Testis (tissue), 2 donors: ENCODE measurements at regions not wholly inside any gene's neighbourhood (a gene's known extent, or its start where the extent isn't known, plus 50 kb on each side); places are given as distances from the start of the nearest gene placed in this dataset.

Experiments used
- DNase-seq: peaks from one replicate; pipeline ENCODE4 v3.0.0-alpha.2; 2019
- H3K27ac ChIP-seq, 2 donors: fragments of 200-600 bp; sonication (generic); one replicate each; pipeline ENCODE4 v1.5.1; 2019
- H3K27me3 ChIP-seq: fragments of 200-600 bp; sonication (generic); one replicate; pipeline ENCODE4 v1.5.1; 2019
- H3K36me3 ChIP-seq: fragments of 200-600 bp; sonication (generic); one replicate; pipeline ENCODE4 v1.5.1; 2017; ENCODE audit warnings: low read depth; ENCODE audit errors: missing control alignments
- H3K4me1 ChIP-seq: fragments of 200-600 bp; sonication (generic); one replicate; pipeline ENCODE4 v1.5.1; 2019
- H3K4me3 ChIP-seq, 2 donors: fragments of 200-600 bp; sonication (generic); one replicate each; pipeline ENCODE4 v1.5.1; 2017 to 2019
- H3K9me3 ChIP-seq: fragments of 200-600 bp; sonication (generic); one replicate; pipeline ENCODE4 v1.5.1; 2017
- POLR2A ChIP-seq: fragments of 450-650 bp; IDR thresholded peaks from one replicate; pipeline ENCODE4 v1.6.1; 2017; ENCODE audit warnings: antibody characterized with exemption, mild to moderate bottlenecking, moderate library complexity
- WGBS, 2 donors: methylation state at CpG; one replicate each; pipeline ENCODE4 v1.1.5; 2018; 5-methylcytosine and 5-hydroxymethylcytosine counted together
- intact Hi-C: fragments of 100-400 bp; cut with DNase I; formaldehyde crosslinking; loops from one replicate; pipeline ENCODE4 v1.15.1; 2023; ENCODE audit warnings: low total_unique reads
- TF ChIP-seq, protein P1 (sequence below), 3 experiments: fragments of 450-650 bp in 2 of 3; fragments of 200-600 bp in 1 of 3; sonication (generic) in 1 of 3; IDR thresholded peaks; one replicate each; pipeline ENCODE4 v1.5.1; 2016 to 2019; ENCODE audit warnings: antibody characterized with exemption in 3 of 3, mild to moderate bottlenecking in 2 of 3, moderate library complexity in 1 of 3

DNA sequence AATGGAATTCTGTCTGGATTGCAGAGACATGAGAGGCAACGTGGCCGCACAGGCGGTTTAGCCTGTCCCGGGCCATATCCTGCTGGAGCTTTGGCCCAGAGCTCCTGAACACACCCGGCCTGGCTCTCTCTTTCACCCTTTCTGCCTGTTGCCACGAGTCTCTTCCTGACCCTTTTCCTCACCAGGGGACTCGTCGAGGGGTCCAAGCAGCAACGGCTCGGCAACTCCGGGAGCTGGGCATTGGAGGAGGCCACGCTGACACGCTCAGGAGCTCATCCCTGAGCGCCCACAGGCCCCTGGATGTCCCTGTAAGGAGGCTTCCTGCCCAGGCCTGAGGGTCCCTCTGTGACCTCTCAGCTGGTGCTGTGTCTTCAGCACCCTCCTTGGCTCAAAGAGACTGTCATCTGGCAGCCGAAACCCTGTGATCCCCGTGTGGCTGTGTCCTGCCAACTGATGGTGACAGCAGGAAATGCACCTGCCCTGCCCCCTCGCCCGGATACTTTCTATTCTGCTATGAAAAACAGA is 103.8 kb downstream of the RNASET2 start:
- TF ChIP-seq, protein P1, sequence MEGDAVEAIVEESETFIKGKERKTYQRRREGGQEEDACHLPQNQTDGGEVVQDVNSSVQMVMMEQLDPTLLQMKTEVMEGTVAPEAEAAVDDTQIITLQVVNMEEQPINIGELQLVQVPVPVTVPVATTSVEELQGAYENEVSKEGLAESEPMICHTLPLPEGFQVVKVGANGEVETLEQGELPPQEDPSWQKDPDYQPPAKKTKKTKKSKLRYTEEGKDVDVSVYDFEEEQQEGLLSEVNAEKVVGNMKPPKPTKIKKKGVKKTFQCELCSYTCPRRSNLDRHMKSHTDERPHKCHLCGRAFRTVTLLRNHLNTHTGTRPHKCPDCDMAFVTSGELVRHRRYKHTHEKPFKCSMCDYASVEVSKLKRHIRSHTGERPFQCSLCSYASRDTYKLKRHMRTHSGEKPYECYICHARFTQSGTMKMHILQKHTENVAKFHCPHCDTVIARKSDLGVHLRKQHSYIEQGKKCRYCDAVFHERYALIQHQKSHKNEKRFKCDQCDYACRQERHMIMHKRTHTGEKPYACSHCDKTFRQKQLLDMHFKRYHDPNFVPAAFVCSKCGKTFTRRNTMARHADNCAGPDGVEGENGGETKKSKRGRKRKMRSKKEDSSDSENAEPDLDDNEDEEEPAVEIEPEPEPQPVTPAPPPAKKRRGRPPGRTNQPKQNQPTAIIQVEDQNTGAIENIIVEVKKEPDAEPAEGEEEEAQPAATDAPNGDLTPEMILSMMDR (IDR thresholded peaks at IDR 0.05), result no peak
- no peak for TF ChIP-seq POLR2A
- no peak for DNase-seq
- intact Hi-C loops, result no loop called here

DNA sequence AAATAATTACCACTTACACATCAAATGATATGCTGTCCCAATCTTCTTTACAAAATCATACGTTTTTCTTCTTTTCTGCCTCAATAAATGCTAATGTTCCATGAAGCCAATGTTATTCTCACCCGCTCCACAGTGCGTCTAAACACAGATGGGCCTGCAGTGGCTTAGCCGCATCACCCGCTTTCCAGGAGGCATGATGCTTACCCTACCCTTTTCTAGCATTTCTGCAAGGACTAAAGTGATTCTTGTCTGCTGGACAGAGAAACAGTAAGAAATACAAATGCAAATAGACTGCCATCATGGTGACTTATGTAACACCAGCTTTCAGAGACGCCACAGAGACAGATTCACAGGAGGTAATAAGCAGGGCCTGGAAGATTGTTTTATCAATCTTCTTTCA is 104.4 kb downstream of the RNASET2 start:
- TF ChIP-seq, protein P1 (IDR thresholded peaks at IDR 0.05), result no peak
- no peak for TF ChIP-seq POLR2A
- 95 to 96% methylated on average over 6 of the region's 6 CpGs for WGBS, 2 donors
- no peak overlapping the region for H3K27ac ChIP-seq
- H3K36me3 ChIP-seq, result no peaks in the 10 kb centered on the region
- no peaks in the 10 kb centered on the region for H3K4me1 ChIP-seq
- intact Hi-C loops, result no loop called here
- no peaks in the 10 kb centered on the region for H3K9me3 ChIP-seq
- DNase-seq, result no peak
- no peak overlapping the region for H3K4me3 ChIP-seq
- H3K27me3 ChIP-seq, result no peaks in the 10 kb centered on the region

More for the DNA sequence above, 103.8 kb downstream of the RNASET2 start:
- Histone ChIP-seq H3K4me3 (no peak overlapping the region), H3K27me3 (no peaks in the 10 kb centered on the region), H3K36me3 (no peaks in the 10 kb centered on the region), H3K4me1 (no peaks in the 10 kb centered on the region), H3K27ac (no peak overlapping the region), H3K9me3 (no peaks in the 10 kb centered on the region)
- WGBS, 2 donors, result 68 to 78% methylated on average over 9 to 18 of the region's 18 CpGs

DNA sequence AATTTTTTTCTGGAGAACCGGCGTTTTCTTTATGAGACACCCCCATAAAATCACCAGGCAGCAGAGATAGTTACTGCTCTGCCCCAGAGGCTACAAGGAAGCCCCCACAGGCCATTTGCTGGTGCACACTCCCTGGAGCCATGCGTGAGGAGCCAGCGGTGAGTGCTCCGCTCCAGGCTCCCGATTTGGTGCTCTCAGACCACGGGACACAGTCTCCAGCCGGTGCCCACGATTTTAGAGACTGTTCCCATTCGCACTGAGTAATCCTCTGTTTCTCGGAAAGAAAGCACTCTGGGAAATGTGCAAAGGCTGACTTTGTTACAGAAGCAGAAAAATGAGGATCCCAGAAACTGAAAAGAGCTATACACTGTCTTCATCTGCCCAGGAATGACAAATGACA is 104.9 kb downstream of the RNASET2 start:
- DNase-seq, result no peak

DNA sequence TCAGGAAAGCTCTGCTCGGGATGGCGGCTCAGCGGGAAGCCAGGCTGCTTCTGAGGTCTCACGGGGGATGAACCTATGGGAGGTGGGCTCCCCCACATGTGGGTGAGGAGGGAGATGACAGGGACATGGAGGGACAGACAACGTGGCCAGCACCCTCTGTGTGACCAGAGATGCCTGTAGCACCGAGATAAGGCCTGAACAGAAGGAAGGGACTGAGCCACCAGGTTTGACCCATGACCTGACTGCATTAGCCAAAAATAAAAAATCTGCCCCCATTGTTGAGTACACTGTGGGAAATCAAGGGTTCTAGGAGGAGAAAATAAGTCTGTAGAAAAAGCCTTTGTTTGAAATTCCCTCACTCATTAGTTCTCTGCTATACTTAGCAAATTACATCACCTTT is 105.7 kb downstream of the RNASET2 start:
- Histone ChIP-seq H3K4me1 (no peaks in the 10 kb centered on the region), H3K4me3 (no peak overlapping the region), H3K9me3 (no peaks in the 10 kb centered on the region), H3K36me3 (no peaks in the 10 kb centered on the region), H3K27me3 (no peaks in the 10 kb centered on the region), H3K27ac (no peak overlapping the region)
- WGBS, 2 donors, result 68 to 90% methylated on average over 6 of the region's 6 CpGs
- intact Hi-C loops, result no loop called here
- TF ChIP-seq, protein P1 (IDR thresholded peaks at IDR 0.05), result no peak
- no peak for TF ChIP-seq POLR2A
- no peak for DNase-seq

More for the DNA sequence above, 104.9 kb downstream of the RNASET2 start:
- no peaks in the 10 kb centered on the region for H3K36me3 ChIP-seq
- no peaks in the 10 kb centered on the region for H3K27me3 ChIP-seq
- H3K9me3 ChIP-seq, result no peaks in the 10 kb centered on the region
- H3K4me3 ChIP-seq, result no peak overlapping the region
- no peaks in the 10 kb centered on the region for H3K4me1 ChIP-seq
- intact Hi-C loops, result no loop called here
- TF ChIP-seq POLR2A, result no peak
- TF ChIP-seq, protein P1 (IDR thresholded peaks at IDR 0.05), result no peak
- WGBS, 2 donors, result 85 to 97% methylated on average over 11 of the region's 11 CpGs
- H3K27ac ChIP-seq, result no peak overlapping the region

DNA sequence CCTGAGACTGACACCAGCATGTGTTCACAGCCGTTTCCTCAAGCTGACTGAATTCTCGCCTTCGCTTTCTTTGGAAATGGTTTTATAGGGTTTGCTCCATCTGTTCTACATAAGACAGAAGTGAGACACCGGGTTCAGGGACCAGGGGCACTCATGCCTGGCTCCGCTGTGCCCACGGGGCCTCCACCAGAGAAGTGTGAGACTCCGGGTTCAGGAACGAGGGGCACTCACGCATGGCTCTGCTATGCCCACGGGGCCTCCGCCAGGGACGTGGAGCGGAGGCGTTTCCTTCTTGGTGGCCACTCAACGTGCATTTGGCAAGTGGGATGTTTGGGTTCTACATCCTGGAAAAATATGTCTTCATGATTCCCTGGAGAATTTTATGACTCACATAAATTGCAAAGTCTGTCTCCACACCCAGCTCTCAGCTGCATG is 106.6 kb downstream of the RNASET2 start:
- Histone ChIP-seq H3K27ac (no peak overlapping the region), H3K4me3 (no peak overlapping the region), H3K9me3 (no peaks in the 10 kb centered on the region), H3K4me1 (no peaks in the 10 kb centered on the region), H3K36me3 (no peaks in the 10 kb centered on the region), H3K27me3 (no peaks in the 10 kb centered on the region)
- WGBS, 2 donors, result 92 to 93% methylated on average over 15 of the region's 15 CpGs
- intact Hi-C loops, result no loop called here
- no peak for DNase-seq
- TF ChIP-seq, protein P1 (IDR thresholded peaks at IDR 0.05), result no peak
- no peak for TF ChIP-seq POLR2A
